Suppressor macrophage treated with lipopolysaccharide for 1 hour (primary cell): ENCODE measurements at regions not wholly inside any gene's neighbourhood (a gene's known extent, or its start where the extent isn't known, plus 50 kb on each side); places are given as distances from the start of the nearest gene placed in this dataset.

Experiments
- DNase-seq, 3 donors: peaks; one replicate each; pipeline ENCODE4 v3.0.0-alpha.2; 2020 to 2022

GRCh38 chr15:96264351-96264798 lies 66.1 kb upstream of the NR2F2 start:
- no peak for DNase-seq

GRCh38 chr15:96264801-96265515 lies 65.5 kb upstream of the NR2F2 start:
- no peak for DNase-seq

DNA sequence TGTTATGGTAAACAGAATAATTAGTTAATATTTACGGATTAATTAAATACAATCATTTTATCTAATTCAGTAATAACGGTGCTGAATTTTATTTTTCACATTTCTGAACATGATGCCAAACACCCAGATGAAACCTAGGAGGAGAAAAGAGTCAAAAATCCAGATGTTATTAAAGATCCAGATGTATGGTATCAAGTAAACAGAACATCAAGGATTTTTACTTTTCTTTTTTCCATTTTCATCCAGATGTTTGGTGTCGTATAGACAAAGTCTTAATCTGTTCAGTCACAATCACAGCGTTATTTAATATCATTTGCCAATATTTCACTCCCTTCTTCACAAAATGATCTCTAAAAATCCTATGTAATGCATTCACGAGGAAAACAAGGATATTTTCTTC lies 64.0 kb upstream of the NR2F2 start:
- no peak for DNase-seq

- DNase-seq: no peak
Measured at GRCh38 chr15:96267463-96267862, 63.0 kb upstream of the NR2F2 start.

GRCh38 chr15:96268442-96269204 lies 61.9 kb upstream of the NR2F2 start:
- no peak for DNase-seq

GRCh38 chr15:96270581-96271172 lies 59.8 kb upstream of the NR2F2 start:
- DNase-seq: no peak

DNA sequence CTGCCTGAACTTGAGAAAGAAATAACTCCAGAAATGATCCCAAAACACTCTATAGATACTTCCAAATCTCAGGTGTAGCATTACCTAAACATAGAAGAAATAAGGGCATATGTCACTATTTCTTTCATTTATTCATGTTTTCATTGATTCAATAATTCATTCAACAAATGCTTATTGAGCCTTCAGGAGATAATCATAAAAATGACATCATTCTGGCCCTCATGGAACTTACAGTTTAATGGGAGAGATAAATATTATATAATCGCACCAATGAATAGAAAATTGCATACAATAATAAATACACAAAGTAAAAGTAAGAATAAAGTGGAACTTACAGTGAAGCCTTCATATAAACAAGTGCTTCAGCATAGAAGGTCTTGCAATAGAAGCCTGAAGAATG lies 58.1 kb upstream of the NR2F2 start:
- no peak for DNase-seq

- DNase-seq: no peak
Measured at GRCh38 chr15:96273317-96274086, 57.0 kb upstream of the NR2F2 start.

DNA sequence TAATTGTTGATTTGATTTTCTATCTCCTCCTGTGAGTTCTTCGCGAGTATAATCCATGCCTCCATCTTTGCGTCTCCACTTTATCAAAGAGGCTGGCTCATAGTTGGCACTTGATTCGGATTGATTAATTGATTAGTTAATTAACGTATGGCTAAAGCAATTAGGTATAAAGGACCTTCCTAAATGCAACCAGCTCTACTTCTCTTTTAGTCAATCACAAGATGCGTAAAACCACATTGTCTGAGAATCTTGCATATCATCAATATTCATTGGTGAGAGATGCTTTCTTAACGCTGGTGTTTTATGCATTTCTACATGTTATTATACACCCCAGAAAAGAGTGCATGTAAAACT lies 56.4 kb upstream of the NR2F2 start:
- DNase-seq: no peak

DNA sequence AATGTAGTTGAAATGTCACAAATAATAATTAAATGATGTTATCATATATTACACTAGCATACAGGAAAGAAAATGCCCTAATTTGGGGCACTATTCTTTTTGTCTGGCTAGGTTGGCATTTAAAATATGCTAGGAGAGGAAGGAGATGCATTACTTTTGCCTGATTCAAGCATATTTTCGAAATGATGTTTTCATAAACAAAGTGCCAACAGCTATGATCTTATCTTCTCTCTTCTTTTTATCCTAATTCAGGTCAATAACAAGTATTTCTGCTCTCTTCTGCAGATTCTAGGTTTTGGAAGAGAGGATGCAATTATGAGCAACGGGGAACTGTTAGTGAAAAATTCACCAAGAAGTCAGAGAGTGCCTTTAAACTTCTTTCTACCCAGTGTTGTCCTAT lies 55.8 kb upstream of the NR2F2 start:
- DNase-seq: no peak

DNA sequence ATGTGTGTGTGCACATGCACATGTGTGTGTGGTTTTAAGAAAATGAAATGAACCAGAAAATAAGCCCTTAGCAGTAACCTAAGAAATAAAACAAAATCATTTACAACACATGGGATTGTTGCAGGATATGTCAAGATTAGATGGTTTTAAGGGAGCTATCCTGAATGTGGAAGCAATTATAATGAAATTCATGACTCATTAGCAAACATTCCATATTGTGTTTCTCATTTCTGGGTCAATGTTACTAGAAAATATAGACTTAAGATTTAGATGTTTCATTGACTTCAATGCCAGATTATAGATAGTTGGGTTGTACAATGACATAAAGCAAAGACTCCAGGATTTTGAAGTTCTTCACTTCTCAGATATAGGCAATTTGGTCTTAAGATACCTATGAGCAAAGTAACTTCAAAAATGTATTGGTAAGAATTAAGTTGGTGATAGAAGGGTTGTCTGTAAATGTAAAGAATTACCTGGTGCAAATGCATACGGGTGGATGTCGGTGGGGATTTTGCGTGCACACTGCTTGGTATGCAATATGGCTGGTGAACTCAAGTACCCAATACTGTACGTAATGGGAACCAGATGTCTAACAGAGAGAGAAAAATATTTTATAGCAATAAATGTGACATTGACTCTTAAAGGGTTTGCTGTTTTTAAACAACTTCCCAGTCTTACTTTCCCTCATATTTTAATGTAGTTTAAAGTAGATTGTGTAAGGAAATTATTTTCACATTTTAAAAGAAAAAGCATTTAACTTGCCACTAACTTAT lies 53.9 kb upstream of the NR2F2 start:
- DNase-seq: no peak
